CD4-positive, alpha-beta memory T cell (primary cell): ENCODE measurements at regions not wholly inside any gene's neighbourhood (a gene's known extent, or its start where the extent isn't known, plus 50 kb on each side); places are given as distances from the start of the nearest gene placed in this dataset.

ENCODE experiments used
- CTCF ChIA-PET: fragments of 350-600 bp; sonication (Branson Sonifier 250); formaldehyde crosslinking; loops from one replicate; lab custom pipeline; 2021; ENCODE audit warnings: inconsistent platforms; ENCODE audit not compliant: partially characterized antibody; lab: Charles Lee
- POLR2A ChIA-PET: fragments of 350-600 bp; sonication (Branson Sonifier 250); formaldehyde crosslinking; loops from one replicate; lab custom pipeline; 2021; ENCODE audit not compliant: partially characterized antibody; lab: Charles Lee
- DNase-seq, 5 donors: peaks; one replicate each; pipeline versions ENCODE4 v3.0.0 to v3.0.0-alpha.2; 2020 to 2022; ENCODE audit warnings: mixed read lengths in 1 of 5
- H3K27ac ChIP-seq: one replicate; pipeline ENCODE4 v1.7.0; 2013; ENCODE audit warnings: low read depth, low read length
- H3K27me3 ChIP-seq: 2 replicates; pipeline ENCODE4 v1.7.0; 2013; ENCODE audit warnings: mild to moderate bottlenecking, low read length, moderate library complexity; ENCODE audit not compliant: insufficient read depth
- H3K36me3 ChIP-seq: 2 replicates; pipeline ENCODE4 v1.7.0; 2013; ENCODE audit warnings: mild to moderate bottlenecking, low read length, moderate library complexity; ENCODE audit not compliant: insufficient read depth
- H3K4me1 ChIP-seq: 2 replicates; pipeline ENCODE4 v1.7.0; 2013; ENCODE audit warnings: mild to moderate bottlenecking, low read length, moderate library complexity; ENCODE audit not compliant: insufficient read depth
- H3K4me3 ChIP-seq, 2 donors: one replicate each; pipeline ENCODE4 v1.7.0; 2013; ENCODE audit warnings: low read length in 2 of 2, mild to moderate bottlenecking in 1 of 2
- H3K9me3 ChIP-seq, 2 donors: one replicate each; pipeline ENCODE4 v1.7.0; 2013; ENCODE audit warnings: low read length in 2 of 2, control low read depth in 1 of 2; ENCODE audit not compliant: control insufficient read depth in 1 of 2
- H3K27ac Mint-ChIP-seq, 7 donors: one replicate each; pipeline ENCODE4 v1.8.0; 2020 to 2021; ENCODE audit warnings: mixed read lengths in 7 of 7, mild to moderate bottlenecking in 6 of 7, inconsistent platforms in 3 of 7, moderate library complexity in 3 of 7
- H3K27me3 Mint-ChIP-seq, 2 donors: one replicate each; pipeline ENCODE4 v1.8.0; 2020 to 2021; ENCODE audit warnings: mixed read lengths in 2 of 2
- H3K36me3 Mint-ChIP-seq, 2 donors: one replicate each; pipeline ENCODE4 v1.8.0; 2020 to 2021; ENCODE audit warnings: mixed read lengths in 2 of 2, inconsistent platforms in 1 of 2, mild to moderate bottlenecking in 1 of 2
- H3K4me1 Mint-ChIP-seq, 4 donors: one replicate each; pipeline ENCODE4 v1.8.0; 2020 to 2021; ENCODE audit warnings: mixed read lengths in 4 of 4, mild to moderate bottlenecking in 1 of 4
- H3K4me3 Mint-ChIP-seq, 8 donors: one replicate each; pipeline ENCODE4 v1.8.0; 2020 to 2021; ENCODE audit warnings: mixed read lengths in 8 of 8, mild to moderate bottlenecking in 7 of 8, moderate library complexity in 6 of 8, inconsistent platforms in 3 of 8
- H3K9me3 Mint-ChIP-seq, 8 donors: one replicate each; pipeline ENCODE4 v1.8.0; 2020 to 2021; ENCODE audit warnings: mixed read lengths in 8 of 8, mild to moderate bottlenecking in 5 of 8, inconsistent platforms in 3 of 8, moderate library complexity in 1 of 8
- intact Hi-C: fragments of 100-400 bp; cut with micrococcal nuclease; formaldehyde crosslinking; loops from one replicate; pipeline ENCODE4 v1.15.1; 2023

DNA sequence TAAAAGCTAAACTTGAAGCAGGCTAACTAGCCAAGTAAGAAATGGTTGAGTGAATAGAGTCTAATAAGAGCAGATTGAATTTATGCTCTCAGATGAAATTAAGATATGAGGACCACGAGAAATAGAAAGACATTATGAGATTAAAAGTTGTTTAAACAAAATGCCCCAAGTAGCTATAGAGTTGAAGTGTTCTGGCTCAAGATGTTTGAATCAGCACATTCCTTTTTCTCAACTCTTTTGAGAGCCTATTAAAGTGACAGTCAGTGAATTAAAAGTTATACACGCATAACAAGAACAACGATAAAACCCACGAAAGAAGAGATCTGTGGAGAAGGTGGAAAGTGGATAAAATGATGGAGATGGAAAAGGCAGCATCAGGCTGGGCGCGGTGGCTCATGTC lies 322.2 kb upstream of the ANKRD30A start:
- Histone ChIP-seq H3K4me3 (no peak overlapping the region), H3K4me1 (no peaks in the 10 kb centered on the region), H3K9me3 (no peaks in the 10 kb centered on the region), H3K36me3 (no peaks in the 10 kb centered on the region), H3K27ac (no peak overlapping the region), H3K27me3 (no peaks in the 10 kb centered on the region)
- intact Hi-C loops = no loop called here
- Mint-ChIP-seq H3K27me3 (no peaks in the 10 kb centered on the region), H3K36me3 (no peaks in the 10 kb centered on the region), H3K27ac (no peak overlapping the region), H3K4me1 (no peaks in the 10 kb centered on the region), H3K9me3 (peaks cover 0 to 4% (median under 1%) of the 10 kb centered on the region in 8 donors), H3K4me3 (no peak overlapping the region)
- CTCF ChIA-PET = no interaction called here
- POLR2A ChIA-PET = no interaction called here
- no peak for DNase-seq

DNA sequence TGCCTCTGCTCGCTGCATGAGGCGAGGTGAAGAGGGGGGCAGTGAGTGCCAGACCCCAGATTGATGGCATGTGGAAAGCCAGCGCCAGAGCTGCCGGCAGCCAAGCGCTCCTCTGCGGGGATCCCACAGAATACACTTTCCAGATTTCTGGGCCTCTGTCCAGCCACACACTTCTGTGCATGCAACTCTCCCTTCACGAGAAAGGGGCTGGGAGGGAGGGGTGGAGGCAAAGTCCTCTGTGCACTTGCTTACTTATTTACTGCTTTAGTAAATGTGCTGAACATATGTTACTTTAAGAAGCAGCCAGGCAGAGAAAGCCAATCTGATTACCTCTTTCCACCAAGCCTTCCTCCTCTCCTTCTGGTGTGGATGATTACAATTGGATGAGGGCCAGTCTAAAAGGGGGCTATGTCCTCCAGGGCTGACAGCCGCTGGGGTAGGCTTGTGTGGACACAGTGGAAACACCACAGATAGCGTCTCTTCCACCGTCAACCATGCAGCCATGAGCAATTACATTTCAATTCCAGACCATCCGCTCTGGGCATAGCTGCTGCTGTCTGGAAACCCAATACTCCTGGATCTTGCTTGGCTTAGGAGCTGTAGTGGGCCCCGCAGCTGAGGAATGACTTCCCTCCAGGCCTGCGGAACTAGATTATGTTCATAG lies 322.8 kb upstream of the ANKRD30A start:
- ChIA-PET POLR2A (no interaction called here), CTCF (no interaction called here)
- intact Hi-C loops = no loop called here
- H3K27ac Mint-ChIP-seq = no peak overlapping the region
- H3K27ac ChIP-seq = no peak overlapping the region
- peaks cover 0 to 4% (median under 1%) of the 10 kb centered on the region in 8 donors for H3K9me3 Mint-ChIP-seq
- no peak for DNase-seq
- H3K36me3 Mint-ChIP-seq = no peaks in the 10 kb centered on the region
- no peaks in the 10 kb centered on the region for H3K4me1 ChIP-seq
- no peaks in the 10 kb centered on the region for H3K27me3 Mint-ChIP-seq
- no peaks in the 10 kb centered on the region for H3K36me3 ChIP-seq
- H3K9me3 ChIP-seq = no peaks in the 10 kb centered on the region
- H3K4me3 ChIP-seq = no peak overlapping the region
- H3K27me3 ChIP-seq = no peaks in the 10 kb centered on the region
- no peaks in the 10 kb centered on the region for H3K4me1 Mint-ChIP-seq
- no peak overlapping the region for H3K4me3 Mint-ChIP-seq

DNA sequence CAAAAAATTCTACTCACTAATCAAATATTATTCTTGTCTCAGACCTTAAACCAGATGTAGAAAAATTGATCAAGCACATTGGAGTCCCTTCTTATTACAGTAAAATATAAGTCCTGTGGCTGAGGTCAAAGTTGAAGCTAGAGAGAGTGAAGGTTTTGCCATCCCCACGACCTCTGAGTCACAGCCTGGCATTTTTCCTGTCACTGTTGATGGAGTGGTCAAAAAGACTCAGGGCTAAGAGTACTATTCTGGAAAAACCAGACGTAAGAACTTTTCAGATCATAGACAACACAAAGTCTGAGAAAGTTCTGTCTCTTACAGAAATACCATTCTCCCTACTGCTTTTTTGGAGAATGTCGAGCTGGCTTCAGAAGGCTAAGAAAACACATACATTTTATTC lies 323.7 kb upstream of the ANKRD30A start:
- Histone ChIP-seq H3K4me3 (no peak overlapping the region), H3K9me3 (no peaks in the 10 kb centered on the region), H3K36me3 (no peaks in the 10 kb centered on the region), H3K27ac (no peak overlapping the region), H3K27me3 (no peaks in the 10 kb centered on the region), H3K4me1 (no peaks in the 10 kb centered on the region)
- CTCF ChIA-PET = no interaction called here
- Mint-ChIP-seq H3K27me3 (no peaks in the 10 kb centered on the region), H3K9me3 (peaks cover 0 to 4% (median 1%) of the 10 kb centered on the region in 8 donors), H3K4me1 (no peaks in the 10 kb centered on the region), H3K36me3 (no peaks in the 10 kb centered on the region), H3K4me3 (no peak overlapping the region), H3K27ac (no peak overlapping the region)
- no peak for DNase-seq
- POLR2A ChIA-PET = no interaction called here
- intact Hi-C loops = no loop called here

DNA sequence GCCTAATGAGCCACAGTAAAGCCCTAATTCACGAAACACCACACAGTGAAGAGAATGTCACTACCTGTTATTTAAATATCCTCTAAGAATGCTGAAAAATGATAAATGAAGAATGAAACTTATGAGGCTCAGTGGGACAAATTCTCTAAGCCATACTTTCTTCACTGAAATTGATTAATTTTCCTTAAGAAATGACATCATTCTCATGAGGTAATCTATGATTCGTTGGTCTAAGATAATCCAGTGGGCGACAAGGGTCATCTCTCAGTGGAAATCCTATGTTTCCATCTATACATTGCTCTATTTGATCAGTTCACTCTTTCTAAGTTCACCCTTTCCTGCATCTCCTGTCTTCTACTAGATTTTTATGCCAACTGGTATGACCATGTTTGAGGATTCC lies 330.4 kb upstream of the ANKRD30A start:
- H3K4me3 ChIP-seq = no peak overlapping the region
- no peak for DNase-seq
- Mint-ChIP-seq H3K4me3 (no peak overlapping the region), H3K9me3 (peaks cover 0 to 4% (median 3%) of the 10 kb centered on the region in 8 donors), H3K4me1 (no peaks in the 10 kb centered on the region), H3K27me3 (no peaks in the 10 kb centered on the region), H3K27ac (no peak overlapping the region), H3K36me3 (no peaks in the 10 kb centered on the region)
- ChIA-PET CTCF (no interaction called here), POLR2A (no interaction called here)
- H3K9me3 ChIP-seq = no peaks in the 10 kb centered on the region
- no peaks in the 10 kb centered on the region for H3K4me1 ChIP-seq
- H3K36me3 ChIP-seq = no peaks in the 10 kb centered on the region
- intact Hi-C loops = no loop called here
- no peak overlapping the region for H3K27ac ChIP-seq
- H3K27me3 ChIP-seq = no peaks in the 10 kb centered on the region

DNA sequence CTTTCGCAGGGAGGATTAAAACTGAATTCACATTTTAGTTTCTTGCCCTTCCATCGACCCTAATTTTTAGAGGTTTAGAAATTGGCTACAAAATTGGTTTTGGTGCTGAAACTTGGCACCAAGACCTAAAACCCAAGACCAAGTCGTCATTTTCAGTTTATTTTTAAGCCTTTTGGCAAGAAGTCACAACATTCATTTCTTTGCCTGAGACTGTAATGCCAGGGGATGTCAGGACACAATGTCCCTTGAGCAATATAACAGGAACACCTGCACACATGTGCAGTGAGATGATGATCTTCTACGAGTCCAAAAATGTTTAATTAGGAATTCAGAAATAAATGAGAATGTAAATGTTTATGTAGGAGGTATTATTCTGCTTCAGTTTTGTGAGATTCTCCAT lies 335.4 kb upstream of the ANKRD30A start:
- Histone ChIP-seq H3K9me3 (no peaks in the 10 kb centered on the region), H3K27ac (no peak overlapping the region), H3K27me3 (no peaks in the 10 kb centered on the region), H3K36me3 (no peaks in the 10 kb centered on the region), H3K4me1 (no peaks in the 10 kb centered on the region), H3K4me3 (no peak overlapping the region)
- DNase-seq = no peak
- intact Hi-C loops = no loop called here
- H3K9me3 Mint-ChIP-seq = peaks cover 0 to 6% (median 3%) of the 10 kb centered on the region in 8 donors
- no peaks in the 10 kb centered on the region for H3K36me3 Mint-ChIP-seq
- ChIA-PET CTCF (no interaction called here), POLR2A (no interaction called here)
- H3K4me3 Mint-ChIP-seq = no peak overlapping the region
- no peak overlapping the region for H3K27ac Mint-ChIP-seq
- no peaks in the 10 kb centered on the region for H3K4me1 Mint-ChIP-seq
- no peaks in the 10 kb centered on the region for H3K27me3 Mint-ChIP-seq

DNA sequence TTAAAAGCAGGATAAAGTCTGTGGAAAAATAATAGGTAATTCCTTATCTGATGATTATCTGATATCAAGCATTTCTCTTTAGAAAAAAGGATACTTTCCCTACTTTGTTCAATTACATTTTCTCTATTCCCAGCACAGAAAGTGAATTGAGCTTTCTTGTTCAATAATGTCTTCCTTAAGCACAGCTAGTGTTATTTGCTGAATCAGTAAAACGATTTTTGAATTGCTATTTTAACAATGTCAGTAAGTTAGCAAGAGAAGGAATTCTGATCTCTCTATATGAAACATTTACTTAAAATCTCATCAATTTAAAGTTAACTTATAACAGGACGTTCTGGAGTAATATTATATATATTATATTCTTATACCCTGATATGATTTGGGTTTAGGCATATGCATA lies 337.2 kb upstream of the ANKRD30A start:
- Mint-ChIP-seq H3K9me3 (peaks cover 0 to 6% (median under 1%) of the 10 kb centered on the region in 8 donors), H3K4me1 (no peaks in the 10 kb centered on the region), H3K36me3 (no peaks in the 10 kb centered on the region), H3K27ac (no peak overlapping the region), H3K27me3 (no peaks in the 10 kb centered on the region), H3K4me3 (no peak overlapping the region)
- POLR2A ChIA-PET = no interaction called here
- CTCF ChIA-PET = no interaction called here
- H3K36me3 ChIP-seq = no peaks in the 10 kb centered on the region
- no peaks in the 10 kb centered on the region for H3K9me3 ChIP-seq
- no peaks in the 10 kb centered on the region for H3K4me1 ChIP-seq
- no peak overlapping the region for H3K4me3 ChIP-seq
- H3K27ac ChIP-seq = no peak overlapping the region
- H3K27me3 ChIP-seq = no peaks in the 10 kb centered on the region
- no peak for DNase-seq
- intact Hi-C loops = no loop called here

DNA sequence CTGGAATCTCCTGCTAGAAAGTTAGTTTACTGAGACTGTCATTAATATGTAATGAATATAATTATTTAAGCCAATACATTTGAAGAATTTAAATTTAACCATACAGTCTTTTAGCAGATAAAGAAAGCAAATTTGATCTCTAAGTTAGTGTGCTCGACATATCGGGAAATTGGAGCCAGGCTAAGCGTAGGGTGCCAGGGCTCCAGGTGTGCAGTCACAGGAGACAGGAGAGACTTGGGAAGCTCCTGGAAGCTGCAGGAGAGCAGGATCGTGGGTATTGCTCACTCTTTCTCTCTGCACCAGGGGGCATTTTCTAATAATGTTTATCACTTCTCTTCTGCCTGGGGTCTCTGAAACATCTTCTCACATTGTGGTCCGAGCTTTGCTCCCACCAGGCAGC lies 342.0 kb upstream of the ANKRD30A start:
- POLR2A ChIA-PET = no interaction called here
- no peak for DNase-seq

DNA sequence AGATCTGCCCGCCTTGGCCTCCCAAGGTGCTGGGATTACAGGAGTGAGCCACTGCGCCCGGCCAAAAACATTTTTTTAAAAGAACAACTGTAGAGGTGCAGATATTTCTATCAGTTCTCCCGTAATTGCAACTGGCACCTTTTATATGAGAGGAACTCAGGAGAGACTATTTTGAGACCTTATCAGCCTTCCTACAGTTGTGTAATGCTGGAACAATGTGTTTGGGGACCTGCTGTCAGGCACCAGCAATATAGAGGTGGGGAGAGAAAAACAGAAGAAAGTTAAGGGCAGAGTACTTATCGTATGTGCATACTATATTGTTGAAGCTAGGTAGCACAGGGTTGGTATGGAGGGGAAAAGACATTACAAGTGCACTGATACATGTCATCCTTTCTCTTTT lies 343.8 kb upstream of the ANKRD30A start:
- H3K27ac ChIP-seq = no peak overlapping the region
- H3K4me1 Mint-ChIP-seq = no peaks in the 10 kb centered on the region
- POLR2A ChIA-PET = no interaction called here
- peaks cover 0 to 10% (median 2%) of the 10 kb centered on the region in 8 donors for H3K9me3 Mint-ChIP-seq
- CTCF ChIA-PET = no interaction called here
- H3K27me3 ChIP-seq = no peaks in the 10 kb centered on the region
- no peak overlapping the region for H3K27ac Mint-ChIP-seq
- no peaks in the 10 kb centered on the region for H3K4me1 ChIP-seq
- no peaks in the 10 kb centered on the region for H3K27me3 Mint-ChIP-seq
- no peak for DNase-seq
- H3K36me3 Mint-ChIP-seq = no peaks in the 10 kb centered on the region
- H3K4me3 Mint-ChIP-seq = no peak overlapping the region
- H3K36me3 ChIP-seq = no peaks in the 10 kb centered on the region
- H3K4me3 ChIP-seq = no peak overlapping the region
- intact Hi-C loops = no loop called here
- H3K9me3 ChIP-seq = no peaks in the 10 kb centered on the region

More for the DNA sequence above, 342.0 kb upstream of the ANKRD30A start:
- Mint-ChIP-seq H3K36me3 (no peaks in the 10 kb centered on the region), H3K4me3 (no peak overlapping the region), H3K9me3 (peaks cover 0 to 6% (median 0%) of the 10 kb centered on the region in 8 donors), H3K27me3 (no peaks in the 10 kb centered on the region), H3K4me1 (no peaks in the 10 kb centered on the region), H3K27ac (no peak overlapping the region)
- Histone ChIP-seq H3K36me3 (no peaks in the 10 kb centered on the region), H3K9me3 (no peaks in the 10 kb centered on the region), H3K27me3 (no peaks in the 10 kb centered on the region), H3K4me3 (no peak overlapping the region), H3K4me1 (no peaks in the 10 kb centered on the region), H3K27ac (no peak overlapping the region)
- intact Hi-C loops = no loop called here
- CTCF ChIA-PET = no interaction called here
